SK-N-MC (cell line): ENCODE measurements at regions not wholly inside any gene's neighbourhood (a gene's known extent, or its start where the extent isn't known, plus 50 kb on each side); places are given as distances from the start of the nearest gene placed in this dataset.

ENCODE experiments used
- EZH2 ChIP-seq: fragments of 200-600 bp; sonication (generic); IDR thresholded peaks from one replicate; pipeline ENCODE4 v1.6.1; 2017; ENCODE audit warnings: antibody characterized with exemption
- POLR2AphosphoS5 ChIP-seq: IDR thresholded peaks from 2 replicates; pipeline ENCODE4 v1.6.1; 2012; ENCODE audit warnings: mild to moderate bottlenecking, low read depth, low read length, borderline replicate concordance

DNA sequence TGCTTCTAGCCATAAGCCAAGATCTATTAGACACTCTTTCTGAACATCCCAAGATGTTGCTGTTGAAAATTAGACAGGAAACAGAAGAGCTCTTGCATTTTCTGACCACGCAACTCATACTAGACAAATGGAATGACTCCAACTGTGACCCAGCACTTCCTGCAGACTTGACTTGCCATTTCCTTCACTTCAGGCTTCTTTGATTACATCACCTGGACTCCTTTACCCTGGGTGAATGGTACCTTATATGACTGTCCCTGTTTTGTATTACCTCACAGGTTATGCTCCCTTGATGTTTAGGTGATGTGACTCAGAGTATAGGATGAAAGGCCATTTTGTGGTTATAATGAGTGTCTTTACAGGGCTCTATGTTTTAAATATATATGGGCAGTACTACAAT, 236.1 kb downstream of the BMP2 start:
- no peak for TF ChIP-seq EZH2
- TF ChIP-seq POLR2AphosphoS5: no peak
